ENCODE measurements at regions not wholly inside any gene's neighbourhood (a gene's known extent, or its start where the extent isn't known, plus 50 kb on each side); places are given as distances from the start of the nearest gene placed in this dataset.

DNA sequence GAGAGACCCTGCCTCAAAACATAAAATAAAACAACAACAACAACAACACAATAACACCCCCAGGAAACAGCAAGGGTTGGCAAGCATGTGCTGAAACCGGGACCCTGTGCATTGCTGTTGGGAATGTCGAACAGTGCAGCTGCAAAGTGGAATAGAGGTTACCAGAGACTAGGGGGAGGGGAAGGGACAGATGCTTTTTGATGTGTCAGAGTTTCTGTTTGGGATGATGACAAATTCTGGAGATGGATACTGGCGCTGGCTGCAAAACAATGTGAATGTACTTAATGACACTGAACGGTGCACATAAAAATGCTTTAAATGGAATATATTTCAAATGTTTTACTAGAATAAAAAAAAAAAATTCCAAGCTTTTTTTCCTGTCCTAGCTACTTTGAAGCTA is 241.8 kb downstream of the TEX36 start:
- TF ChIP-seq, protein P1, sequence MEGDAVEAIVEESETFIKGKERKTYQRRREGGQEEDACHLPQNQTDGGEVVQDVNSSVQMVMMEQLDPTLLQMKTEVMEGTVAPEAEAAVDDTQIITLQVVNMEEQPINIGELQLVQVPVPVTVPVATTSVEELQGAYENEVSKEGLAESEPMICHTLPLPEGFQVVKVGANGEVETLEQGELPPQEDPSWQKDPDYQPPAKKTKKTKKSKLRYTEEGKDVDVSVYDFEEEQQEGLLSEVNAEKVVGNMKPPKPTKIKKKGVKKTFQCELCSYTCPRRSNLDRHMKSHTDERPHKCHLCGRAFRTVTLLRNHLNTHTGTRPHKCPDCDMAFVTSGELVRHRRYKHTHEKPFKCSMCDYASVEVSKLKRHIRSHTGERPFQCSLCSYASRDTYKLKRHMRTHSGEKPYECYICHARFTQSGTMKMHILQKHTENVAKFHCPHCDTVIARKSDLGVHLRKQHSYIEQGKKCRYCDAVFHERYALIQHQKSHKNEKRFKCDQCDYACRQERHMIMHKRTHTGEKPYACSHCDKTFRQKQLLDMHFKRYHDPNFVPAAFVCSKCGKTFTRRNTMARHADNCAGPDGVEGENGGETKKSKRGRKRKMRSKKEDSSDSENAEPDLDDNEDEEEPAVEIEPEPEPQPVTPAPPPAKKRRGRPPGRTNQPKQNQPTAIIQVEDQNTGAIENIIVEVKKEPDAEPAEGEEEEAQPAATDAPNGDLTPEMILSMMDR (IDR thresholded peaks at IDR 0.05) = no peak
- no peak for TF ChIP-seq EP300 (IDR thresholded peaks at IDR 0.05)
- TF ChIP-seq POLR2A (IDR thresholded peaks at IDR 0.05) = no peak
- DNase-seq (ENCODE audit: low spot score in 2 of 2) = no peak

DNA sequence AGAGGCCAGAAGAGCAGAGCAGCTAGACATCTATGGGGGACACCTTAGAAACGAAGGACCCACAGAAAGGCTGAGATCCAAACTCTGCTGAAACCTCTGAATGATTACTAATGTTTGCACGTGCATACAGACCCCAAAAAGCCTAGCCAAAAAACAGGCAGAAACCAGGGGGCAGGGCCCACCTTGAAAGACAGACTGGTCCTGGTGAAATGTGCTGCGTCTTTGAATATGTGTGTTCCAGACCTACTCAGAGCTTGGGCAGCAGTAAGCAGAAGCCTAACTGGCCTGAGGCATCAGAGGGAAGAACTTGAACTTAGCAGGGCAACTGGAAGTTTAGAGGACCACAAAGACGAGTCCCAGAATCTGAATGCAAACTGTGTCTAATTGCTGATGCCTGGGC is 251.8 kb downstream of the TEX36 start:
- no peak for DNase-seq (ENCODE audit: low spot score in 2 of 2)
- no peaks in the 10 kb centered on the region for H3K4me1 ChIP-seq
- 76 to 80% methylated on average over 4 of the region's 4 CpGs for WGBS, 2 donors
- no peak overlapping the region for H3K27ac ChIP-seq
- no peaks in the 10 kb centered on the region for H3K36me3 ChIP-seq
- TF ChIP-seq POLR2A (IDR thresholded peaks at IDR 0.05) (no peak), EP300 (IDR thresholded peaks at IDR 0.05) (no peak)
- TF ChIP-seq, protein P1 (IDR thresholded peaks at IDR 0.05) = no peak
- H3K4me3 ChIP-seq = no peak overlapping the region
- H3K9me3 ChIP-seq = peaks cover 0 to 31% (median 0%) of the 10 kb centered on the region in 4 donors
- no peaks in the 10 kb centered on the region for H3K27me3 ChIP-seq

More for the DNA sequence above, 241.8 kb downstream of the TEX36 start:
- Histone ChIP-seq H3K9me3 (no peaks in the 10 kb centered on the region), H3K4me3 (no peak overlapping the region), H3K36me3 (no peaks in the 10 kb centered on the region), H3K27ac (no peak overlapping the region), H3K27me3 (no peaks in the 10 kb centered on the region), H3K4me1 (no peaks in the 10 kb centered on the region)
- WGBS, 2 donors = 49 to 51% methylated on average over 4 of the region's 4 CpGs

DNA sequence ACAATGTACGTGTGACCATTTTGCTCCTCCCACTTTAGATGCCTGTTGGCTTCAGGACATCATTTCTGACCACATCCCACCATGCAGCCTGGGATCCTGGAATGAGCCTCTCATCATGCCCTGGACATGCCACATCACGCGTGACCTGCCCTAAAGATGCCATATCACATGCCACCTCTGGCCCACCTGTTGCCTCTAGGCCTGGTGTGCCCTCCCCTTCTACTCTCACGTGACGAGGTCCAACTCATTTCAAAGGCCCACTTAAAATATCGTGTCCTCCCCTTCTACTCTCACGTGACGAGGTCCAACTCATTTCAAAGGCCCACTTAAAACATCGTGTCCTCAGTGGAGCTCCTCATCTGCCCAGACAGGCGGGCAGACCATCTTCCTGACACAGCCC is 254.9 kb downstream of the TEX36 start:
- Histone ChIP-seq H3K9me3 (peaks cover 0 to 30% (median 0%) of the 10 kb centered on the region in 4 donors), H3K27me3 (no peaks in the 10 kb centered on the region), H3K4me3 (no peak overlapping the region), H3K36me3 (no peaks in the 10 kb centered on the region), H3K27ac (no peak overlapping the region), H3K4me1 (no peaks in the 10 kb centered on the region)
- WGBS, 2 donors = 91 to 92% methylated on average over 10 of the region's 10 CpGs
- no peak for DNase-seq (ENCODE audit: low spot score in 2 of 2)
- TF ChIP-seq POLR2A (IDR thresholded peaks at IDR 0.05) (no peak), EP300 (IDR thresholded peaks at IDR 0.05) (no peak)
- TF ChIP-seq, protein P1 (IDR thresholded peaks at IDR 0.05) = no peak

DNA sequence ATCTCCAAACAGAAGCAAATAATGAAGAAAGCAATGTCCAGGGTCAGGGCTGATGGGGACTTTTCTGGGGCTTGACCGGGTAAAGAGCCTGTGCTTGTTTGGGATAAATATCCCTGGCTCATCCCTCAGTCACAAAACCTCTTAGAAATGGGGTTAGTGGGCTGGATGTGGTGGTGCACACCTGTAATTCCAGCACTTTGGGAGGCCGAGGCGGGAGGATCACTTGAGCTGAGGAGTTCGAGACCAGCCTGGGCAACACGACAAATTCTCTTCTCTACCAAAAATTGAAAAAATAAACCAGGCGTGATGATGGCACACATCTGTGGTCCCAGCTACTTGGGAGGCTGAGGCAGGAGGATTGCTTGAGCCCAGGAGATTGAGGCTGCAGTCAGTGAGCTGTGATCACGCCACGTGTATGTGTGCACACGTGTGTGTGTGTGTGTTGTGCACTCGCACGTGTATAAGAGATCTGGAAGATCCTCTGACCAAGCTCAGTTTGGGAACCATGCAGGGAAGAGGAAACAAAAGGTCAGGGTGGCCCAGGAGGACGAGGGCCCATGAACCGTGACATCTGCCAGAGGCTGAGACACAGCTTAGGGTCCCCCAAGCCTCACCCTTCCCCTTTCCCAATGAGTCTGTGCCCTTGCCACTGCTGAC is 258.6 kb downstream of the TEX36 start:
- Histone ChIP-seq H3K27me3 (no peaks in the 10 kb centered on the region), H3K9me3 (peaks cover 0 to 28% (median 0%) of the 10 kb centered on the region in 4 donors), H3K4me3 (no peak overlapping the region), H3K36me3 (no peaks in the 10 kb centered on the region), H3K4me1 (no peaks in the 10 kb centered on the region), H3K27ac (no peak overlapping the region)
- 87% methylated on average over 13 of the region's 13 CpGs for WGBS, 2 donors
- no peak for DNase-seq (ENCODE audit: low spot score in 2 of 2)
- TF ChIP-seq, protein P1 (IDR thresholded peaks at IDR 0.05) = no peak
- TF ChIP-seq EP300 (IDR thresholded peaks at IDR 0.05) = no peak
- no peak for TF ChIP-seq POLR2A (IDR thresholded peaks at IDR 0.05)

DNA sequence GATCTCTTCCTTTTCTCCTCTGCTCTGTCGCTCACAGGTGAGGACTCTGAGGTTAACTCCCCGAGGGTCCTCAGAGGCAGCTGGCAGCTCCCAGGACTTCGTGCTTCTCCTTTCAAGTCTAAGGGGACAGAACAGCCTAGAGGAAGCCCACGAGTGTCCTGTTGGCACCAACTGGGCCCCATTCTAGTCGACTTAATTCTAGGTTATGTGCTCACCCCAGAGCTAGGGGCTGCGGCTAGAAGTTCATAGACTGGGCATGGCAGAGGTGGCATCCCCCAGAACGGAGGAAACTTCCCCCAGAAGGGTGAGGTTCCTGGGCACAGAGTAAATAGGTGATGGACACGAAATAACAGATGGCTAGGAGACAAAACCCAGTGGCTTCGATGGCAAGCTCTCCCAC is 259.4 kb downstream of the TEX36 start:
- Histone ChIP-seq H3K36me3 (no peaks in the 10 kb centered on the region), H3K27ac (no peak overlapping the region), H3K27me3 (no peaks in the 10 kb centered on the region), H3K4me1 (no peaks in the 10 kb centered on the region), H3K9me3 (peaks cover 0 to 33% (median 0%) of the 10 kb centered on the region in 4 donors), H3K4me3 (no peak overlapping the region)
- 77 to 78% methylated on average over 9 of the region's 9 CpGs for WGBS, 2 donors
- DNase-seq (ENCODE audit: low spot score in 2 of 2) = no peak
- TF ChIP-seq, protein P1 (IDR thresholded peaks at IDR 0.05) = no peak
- TF ChIP-seq POLR2A (IDR thresholded peaks at IDR 0.05) (no peak), EP300 (IDR thresholded peaks at IDR 0.05) (no peak)
